Aorta (tissue), 5 donors: ENCODE measurements at regions not wholly inside any gene's neighbourhood (a gene's known extent, or its start where the extent isn't known, plus 50 kb on each side); places are given as distances from the start of the nearest gene placed in this dataset.
"Not testable (repeated sequence)": the region's sequence is repeated elsewhere in the genome, so short reads cannot be mapped to it uniquely, and the experiment has no call there.

Source experiments
- ATAC-seq: fragments of 200-7000 bp; cut with Tn5 transposase; one replicate; pipeline ENCODE4 v1.9.1; 2022; ENCODE audit warnings: moderate library complexity; ENCODE audit not compliant: low FRiP score
- DNase-seq, 2 donors: peaks; one replicate each; pipeline ENCODE4 v3.0.0-alpha.2; 2020
- H3K27ac ChIP-seq, 2 donors: one replicate each; pipeline ENCODE4 v1.5.1; 2013; ENCODE audit warnings: low read length in 2 of 2, mild to moderate bottlenecking in 2 of 2, moderate library complexity in 2 of 2, control low read depth in 1 of 2, inconsistent platforms in 1 of 2, low read depth in 1 of 2
- H3K27me3 ChIP-seq, 2 donors: one replicate each; pipeline ENCODE4 v1.6.1; 2013; ENCODE audit warnings: control low read depth in 1 of 2, low read length in 1 of 2, mild to moderate bottlenecking in 1 of 2, moderate library complexity in 1 of 2; ENCODE audit not compliant: insufficient read depth in 2 of 2, control insufficient read depth in 1 of 2
- H3K36me3 ChIP-seq, 2 donors: one replicate each; pipeline ENCODE4 v1.6.1; 2013; ENCODE audit warnings: control low read depth in 1 of 2, low read length in 1 of 2, mild to moderate bottlenecking in 1 of 2; ENCODE audit not compliant: insufficient read depth in 2 of 2, control insufficient read depth in 1 of 2
- H3K4me1 ChIP-seq, 2 donors: one replicate each; pipeline ENCODE4 v1.6.1; 2013; ENCODE audit warnings: low read length in 2 of 2, control low read depth in 1 of 2, mild to moderate bottlenecking in 1 of 2, moderate library complexity in 1 of 2; ENCODE audit not compliant: insufficient read depth in 2 of 2, control insufficient read depth in 1 of 2
- H3K4me3 ChIP-seq, 2 donors: one replicate each; pipeline ENCODE4 v1.5.1; 2013; ENCODE audit warnings: low read length in 2 of 2, control low read depth in 1 of 2, mild to moderate bottlenecking in 1 of 2
- H3K9me3 ChIP-seq: one replicate; pipeline ENCODE4 v1.6.1; 2013; ENCODE audit warnings: mild to moderate bottlenecking, low read length; ENCODE audit not compliant: control insufficient read depth
- WGBS, 2 donors: extraction: QIAGEN DNeasy Blood & Tissue Kit; methylation state at CpG; one replicate each; pipeline ENCODE4 v1.1.7; 2013; 5-methylcytosine and 5-hydroxymethylcytosine counted together
- intact Hi-C, 2 donors: fragments of 100-400 bp; cut with DNase I; formaldehyde crosslinking; loops; one replicate each; pipeline versions ENCODE4 v1.14.2 to v1.15.0; 2022
- donor health status: healthy with polysubstance abuse.
- donor health status: Bipolar disorder and iron deficiency.
- donor health status: DM: no; HTN: no; CAD: no.
- donor health status: DM: no; HTN: no; CAD: no.
- donor health status: DM: yes; HTN: yes; CAD: no.

DNA sequence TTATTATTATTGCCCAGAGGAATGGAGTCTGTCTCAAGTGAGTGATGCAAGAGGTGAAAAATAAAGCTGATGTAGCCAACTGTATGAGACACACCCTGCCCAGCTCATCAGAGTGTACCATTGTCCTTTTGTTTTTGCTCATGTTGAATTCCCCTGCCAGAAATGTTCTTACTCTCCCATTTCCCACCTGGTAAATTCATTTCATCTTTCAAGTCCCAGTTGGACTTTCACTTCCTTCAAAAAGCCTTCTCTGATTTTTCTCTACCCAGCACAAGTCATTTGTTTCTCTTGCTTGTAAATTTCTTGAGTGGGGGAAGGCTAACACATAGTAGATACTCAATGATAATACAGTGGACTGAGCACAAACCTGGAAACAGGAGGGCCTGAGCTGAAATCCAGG, 394.5 kb upstream of the ZNF462 start:
- peaks cover 2% of the 10 kb centered on the region for H3K9me3 ChIP-seq
- no peak overlapping the region for H3K27ac ChIP-seq
- no peaks in the 10 kb centered on the region for H3K4me1 ChIP-seq
- H3K36me3 ChIP-seq: no peaks in the 10 kb centered on the region
- no peak for DNase-seq
- intact Hi-C loops: no loop called here
- H3K4me3 ChIP-seq: no peak overlapping the region
- no peaks in the 10 kb centered on the region for H3K27me3 ChIP-seq
- ATAC-seq: no peak

DNA sequence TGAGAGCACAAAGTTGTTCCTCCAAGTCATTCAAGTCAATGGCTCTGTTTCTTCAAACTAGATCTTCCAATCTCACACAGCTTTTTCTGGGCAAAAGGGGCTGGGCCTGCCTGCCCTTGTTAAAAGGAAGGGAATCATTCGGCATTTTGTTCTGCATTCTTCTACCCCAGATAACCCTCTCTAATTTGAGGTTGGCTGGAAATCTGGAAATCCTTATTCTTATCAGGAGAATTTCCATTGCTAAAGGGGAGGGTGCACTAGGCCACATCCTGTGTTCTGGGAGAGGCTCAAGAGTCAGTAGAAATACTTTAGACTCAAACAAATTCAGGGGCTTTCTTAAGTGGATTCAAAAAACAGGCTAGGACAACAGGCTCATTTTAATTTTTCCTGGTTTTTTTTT, 384.7 kb upstream of the ZNF462 start:
- ATAC-seq (no peak), DNase-seq (no peak)
- H3K27ac ChIP-seq: no peak overlapping the region
- intact Hi-C loops: no loop called here
- no peaks in the 10 kb centered on the region for H3K27me3 ChIP-seq
- WGBS, 2 donors: 4% methylated on average over 1 of the region's 1 CpG
- H3K9me3 ChIP-seq: peaks cover 2% of the 10 kb centered on the region
- H3K4me3 ChIP-seq: no peak overlapping the region
- H3K4me1 ChIP-seq: no peaks in the 10 kb centered on the region
- H3K36me3 ChIP-seq: no peaks in the 10 kb centered on the region

DNA sequence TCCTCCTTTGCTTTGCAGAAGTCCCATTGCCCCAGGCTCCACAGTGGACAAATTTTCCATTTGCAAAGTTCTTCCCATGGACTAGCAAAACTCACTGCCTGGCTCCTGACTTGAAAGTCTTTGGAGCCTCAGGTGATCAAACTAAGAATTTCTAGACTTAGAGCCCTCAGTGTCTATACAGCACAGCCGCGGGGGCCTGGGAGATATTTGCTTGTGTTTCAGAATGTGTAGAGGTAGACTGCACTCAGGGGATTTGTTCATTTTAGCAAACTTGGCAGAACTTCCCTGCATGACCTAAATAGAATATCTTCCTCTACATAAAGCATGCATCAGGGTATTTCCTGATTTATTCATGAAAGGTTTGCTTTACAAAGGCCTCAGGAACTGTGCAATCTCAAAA, 384.2 kb upstream of the ZNF462 start:
- intact Hi-C loops: no loop called here
- Histone ChIP-seq H3K4me3 (no peak overlapping the region), H3K36me3 (no peaks in the 10 kb centered on the region), H3K27ac (no peak overlapping the region), H3K27me3 (no peaks in the 10 kb centered on the region), H3K9me3 (peaks cover 2% of the 10 kb centered on the region), H3K4me1 (no peaks in the 10 kb centered on the region)
- no peak for DNase-seq
- no peak for ATAC-seq
- WGBS, 2 donors: 13 to 19% methylated on average over 2 of the region's 2 CpGs

DNA sequence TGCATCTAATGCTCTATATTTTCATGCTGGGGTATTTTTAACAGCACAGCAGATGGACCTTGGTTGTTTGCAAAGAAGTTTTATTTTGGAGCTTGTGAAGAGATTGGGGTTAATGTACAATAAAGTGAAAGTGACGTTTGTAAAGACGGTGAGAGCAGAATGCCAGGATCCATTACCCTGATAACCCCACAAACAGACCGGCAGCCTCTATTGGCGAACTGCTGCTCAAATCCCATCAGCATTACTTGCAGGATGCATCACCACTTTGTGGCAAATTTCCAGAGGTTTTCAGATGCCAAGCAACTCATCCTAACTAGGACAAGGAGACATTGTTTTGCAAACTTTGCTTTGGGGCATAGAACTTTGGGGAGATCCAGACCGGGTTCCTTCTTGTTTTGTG, 383.3 kb upstream of the ZNF462 start:
- Histone ChIP-seq H3K27ac (no peak overlapping the region), H3K36me3 (no peaks in the 10 kb centered on the region), H3K27me3 (no peaks in the 10 kb centered on the region), H3K4me1 (no peaks in the 10 kb centered on the region), H3K9me3 (peaks cover 2% of the 10 kb centered on the region), H3K4me3 (no peak overlapping the region)
- ATAC-seq: no peak
- intact Hi-C loops: no loop called here
- WGBS, 2 donors: 72% methylated on average over 5 of the region's 5 CpGs
- DNase-seq: no peak

DNA sequence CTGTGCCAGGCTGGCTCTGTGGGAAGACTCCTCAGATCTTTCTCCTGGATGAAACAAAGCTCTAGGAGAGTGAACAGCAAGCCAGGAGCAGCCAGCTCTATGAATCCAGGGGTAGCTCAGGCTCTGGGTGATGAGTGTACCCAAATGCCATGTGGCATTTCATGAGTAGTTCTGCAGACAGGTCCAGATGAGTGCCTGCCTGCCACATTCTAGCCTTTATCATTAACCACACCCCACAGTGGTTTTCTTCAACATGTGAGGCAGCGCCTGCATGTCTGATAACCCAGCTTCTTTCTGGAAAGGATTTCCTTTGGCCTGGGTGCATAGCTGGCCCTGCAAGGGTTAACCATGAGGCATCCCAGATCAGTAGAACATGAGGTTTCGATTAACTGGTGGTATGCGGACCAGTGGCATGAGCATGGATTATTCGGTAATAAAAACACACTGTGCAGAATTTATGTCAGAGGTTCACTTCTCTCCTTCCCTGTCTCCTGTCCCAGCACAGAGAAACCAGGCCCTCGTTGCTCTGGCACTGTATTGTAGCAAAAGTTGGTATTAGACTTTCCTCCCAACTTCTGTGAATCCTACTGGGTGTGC, 381.9 kb upstream of the ZNF462 start:
- Histone ChIP-seq H3K36me3 (no peaks in the 10 kb centered on the region), H3K27me3 (no peaks in the 10 kb centered on the region), H3K27ac (no peak overlapping the region), H3K4me1 (no peaks in the 10 kb centered on the region), H3K9me3 (no peaks in the 10 kb centered on the region), H3K4me3 (no peak overlapping the region)
- DNase-seq (no peak), ATAC-seq (no peak)
- 48 to 63% methylated on average over 5 of the region's 5 CpGs for whole genome bisulfite sequencing, 2 donors
- intact Hi-C loops: no loop called here

DNA sequence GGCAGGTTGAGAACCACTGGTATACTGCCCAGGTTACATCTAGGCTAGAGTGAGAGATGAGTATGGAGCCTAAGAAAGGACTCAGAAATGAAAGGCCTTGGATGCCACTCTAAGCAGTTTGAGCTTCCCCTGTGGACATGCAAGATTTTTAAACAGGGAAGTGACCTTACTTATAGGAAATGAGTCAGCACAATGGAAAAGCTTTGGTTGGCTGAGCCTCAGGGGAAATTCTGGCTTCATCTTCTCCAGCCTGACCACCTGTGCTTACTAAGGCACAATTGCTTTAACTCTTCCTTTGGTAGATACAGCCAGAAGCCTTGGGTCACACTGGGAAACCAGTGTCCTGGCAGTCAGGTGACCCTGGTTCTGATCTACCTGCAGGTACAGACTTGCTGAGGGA, 380.2 kb upstream of the ZNF462 start:
- no peak for DNase-seq
- Histone ChIP-seq H3K4me3 (no peak overlapping the region), H3K27ac (no peak overlapping the region), H3K9me3 (peaks cover 3% of the 10 kb centered on the region), H3K36me3 (no peaks in the 10 kb centered on the region), H3K27me3 (no peaks in the 10 kb centered on the region), H3K4me1 (no peaks in the 10 kb centered on the region)
- ATAC-seq: no peak
- intact Hi-C loops: no loop called here

DNA sequence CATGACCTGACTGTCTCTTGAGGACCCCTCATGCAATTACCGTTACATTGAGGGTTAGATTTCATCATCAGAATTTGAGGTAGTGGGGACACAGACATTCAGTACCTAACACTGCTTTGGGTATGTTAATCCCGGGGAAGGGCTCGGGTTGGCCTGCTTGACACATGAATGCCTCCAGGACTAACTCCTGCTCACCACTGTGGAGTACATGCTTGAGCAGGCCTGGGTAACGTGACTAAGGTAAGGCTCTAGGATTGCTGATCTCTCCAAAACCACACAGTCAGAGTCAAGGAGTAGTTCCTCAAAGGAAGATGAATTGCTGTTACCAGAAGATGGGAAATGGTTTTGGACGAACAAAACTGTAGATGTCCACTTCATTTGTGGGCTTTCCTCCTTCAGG, 376.3 kb upstream of the ZNF462 start:
- Histone ChIP-seq H3K4me3 (no peak overlapping the region), H3K4me1 (no peaks in the 10 kb centered on the region), H3K27ac (no peak overlapping the region), H3K27me3 (peaks cover 0 to 1% of the 10 kb centered on the region in 2 donors), H3K9me3 (peaks cover 3% of the 10 kb centered on the region), H3K36me3 (no peaks in the 10 kb centered on the region)
- DNase-seq (no peak), ATAC-seq (no peak)
- intact Hi-C loops: no loop called here
- 80 to 87% methylated on average over 5 of the region's 5 CpGs for WGBS, 2 donors

DNA sequence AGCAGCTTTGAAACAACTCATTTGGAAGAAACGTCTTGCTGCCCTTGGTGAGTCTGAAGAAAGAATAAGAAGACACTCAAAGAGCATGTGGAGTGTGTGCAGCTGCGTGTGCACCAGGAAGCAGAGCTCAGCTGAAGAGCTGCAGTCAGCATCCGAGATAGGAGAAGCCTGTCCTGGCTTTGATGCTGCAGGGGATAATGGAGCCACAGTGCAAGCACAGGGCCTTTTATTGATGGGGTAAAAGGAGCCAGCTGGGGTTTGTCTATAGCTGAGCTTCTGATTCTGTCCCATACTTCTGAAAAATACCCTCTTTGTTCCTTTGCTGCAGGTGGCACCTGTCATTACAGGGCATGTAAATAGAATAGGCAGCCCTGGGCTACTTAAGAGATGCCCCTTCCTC, 375.7 kb upstream of the ZNF462 start:
- no peak for DNase-seq
- H3K36me3 ChIP-seq: no peaks in the 10 kb centered on the region
- H3K4me1 ChIP-seq: no peaks in the 10 kb centered on the region
- intact Hi-C loops: no loop called here
- H3K27me3 ChIP-seq: peaks cover 0 to 1% of the 10 kb centered on the region in 2 donors
- no peak for ATAC-seq
- H3K4me3 ChIP-seq: no peak overlapping the region
- no peak overlapping the region for H3K27ac ChIP-seq
- 65 to 71% methylated on average over 3 of the region's 3 CpGs for WGBS, 2 donors
- H3K9me3 ChIP-seq: peaks cover 3% of the 10 kb centered on the region

DNA sequence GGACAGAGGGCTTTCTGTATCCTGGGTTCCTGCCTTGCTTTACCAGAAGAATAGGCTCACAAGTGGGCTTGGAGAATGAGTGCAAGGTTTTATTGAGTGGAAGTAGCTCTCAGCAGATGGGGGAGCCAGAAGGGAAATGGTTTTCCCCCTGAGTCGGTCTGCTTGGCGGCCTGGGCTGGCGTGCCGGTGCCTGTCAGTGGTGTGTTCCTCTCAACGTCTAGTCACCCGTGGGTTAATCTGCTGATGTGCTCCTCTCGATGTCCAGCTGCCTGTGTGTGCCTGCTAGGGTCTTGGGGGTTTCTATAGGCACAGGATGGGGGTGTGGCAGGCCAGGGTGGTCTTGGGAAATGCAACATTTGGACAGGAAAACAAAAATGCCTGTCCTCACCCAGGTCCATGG, 370.8 kb upstream of the ZNF462 start:
- H3K4me1 ChIP-seq, H3K9me3 ChIP-seq, H3K36me3 ChIP-seq, H3K27ac ChIP-seq, H3K4me3 ChIP-seq, ATAC-seq, H3K27me3 ChIP-seq, DNase-seq, intact Hi-C loops: not testable (repeated sequence)
- 75 to 78% methylated on average over 7 of the region's 7 CpGs for WGBS, 2 donors
